ENCODE measurements at regions not wholly inside any gene's neighbourhood (a gene's known extent, or its start where the extent isn't known, plus 50 kb on each side); places are given as distances from the start of the nearest gene placed in this dataset.

- no peak overlapping the region for H3K27ac ChIP-seq
- H3K79me2 ChIP-seq: no peaks in the 10 kb centered on the region
- TF ChIP-seq CTCF (IDR thresholded peaks at IDR 0.05): no peak
- H3K36me3 ChIP-seq (ENCODE audit: control insufficient read depth, insufficient read depth, low read length): no peaks in the 10 kb centered on the region
- no peaks in the 10 kb centered on the region for H3K4me1 ChIP-seq
- no peaks in the 10 kb centered on the region for H3K9me3 ChIP-seq (ENCODE audit: control insufficient read depth, low read length)
- no peak overlapping the region for H3K4me3 ChIP-seq (ENCODE audit: low read depth, low read length)
- H3K27me3 ChIP-seq (ENCODE audit: control insufficient read depth, insufficient read depth, low read length): no peaks in the 10 kb centered on the region
- H3K9ac ChIP-seq: no peak overlapping the region
- no peak overlapping the region for H3K4me2 ChIP-seq (ENCODE audit: low read length)
- no peak overlapping the region for H2AFZ ChIP-seq
These were observed 200.5 kb downstream of the TRIM29 start for GRCh38 chr11:119937412-119937811.

GRCh38 chr11:119936426-119936825 is 201.5 kb downstream of the TRIM29 start:
- H3K79me2 ChIP-seq: no peaks in the 10 kb centered on the region
- no peak for TF ChIP-seq CTCF (IDR thresholded peaks at IDR 0.05)
- H3K4me1 ChIP-seq: no peaks in the 10 kb centered on the region
- no peak overlapping the region for H3K4me3 ChIP-seq (ENCODE audit: low read depth, low read length)
- H3K4me2 ChIP-seq (ENCODE audit: low read length): no peak overlapping the region
- no peaks in the 10 kb centered on the region for H3K27me3 ChIP-seq (ENCODE audit: control insufficient read depth, insufficient read depth, low read length)
- no peaks in the 10 kb centered on the region for H3K9me3 ChIP-seq (ENCODE audit: control insufficient read depth, low read length)
- H3K9ac ChIP-seq: no peak overlapping the region
- no peak overlapping the region for H2AFZ ChIP-seq
- no peak overlapping the region for H3K27ac ChIP-seq
- H3K36me3 ChIP-seq (ENCODE audit: control insufficient read depth, insufficient read depth, low read length): no peaks in the 10 kb centered on the region

- H3K9me3 ChIP-seq (ENCODE audit: control insufficient read depth, low read length): no peaks in the 10 kb centered on the region
- no peak overlapping the region for H3K4me3 ChIP-seq (ENCODE audit: low read depth, low read length)
- no peaks in the 10 kb centered on the region for H3K27me3 ChIP-seq (ENCODE audit: control insufficient read depth, insufficient read depth, low read length)
- no peak overlapping the region for H3K9ac ChIP-seq
- no peaks in the 10 kb centered on the region for H3K79me2 ChIP-seq
- no peak overlapping the region for H2AFZ ChIP-seq
- H3K4me2 ChIP-seq (ENCODE audit: low read length): no peak overlapping the region
- no peaks in the 10 kb centered on the region for H3K4me1 ChIP-seq
- no peaks in the 10 kb centered on the region for H3K36me3 ChIP-seq (ENCODE audit: control insufficient read depth, insufficient read depth, low read length)
- H3K27ac ChIP-seq: no peak overlapping the region
- no peak for TF ChIP-seq CTCF (IDR thresholded peaks at IDR 0.05)
These were observed 202.5 kb downstream of the TRIM29 start for GRCh38 chr11:119935349-119935925.

DNA sequence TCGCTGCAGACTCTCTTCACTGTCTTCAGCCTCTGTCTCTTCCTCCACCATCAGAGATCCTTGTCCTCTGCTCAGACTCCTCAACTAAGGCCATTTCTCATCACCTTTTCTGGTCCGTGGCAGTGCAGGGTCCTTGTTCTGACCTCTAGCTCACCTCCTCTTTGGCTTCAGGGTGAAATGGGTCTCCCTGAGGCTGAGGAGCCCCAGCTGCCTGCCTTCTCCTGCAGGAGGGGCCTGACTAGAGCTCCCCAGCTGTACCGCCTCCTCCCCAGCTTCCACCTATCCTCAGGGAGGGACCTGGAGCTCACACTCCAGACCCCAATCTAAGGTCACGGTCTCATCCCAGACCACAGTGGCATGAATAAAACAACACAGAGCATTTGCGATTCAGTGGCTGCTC is 203.0 kb downstream of the TRIM29 start:
- H3K36me3 ChIP-seq (ENCODE audit: control insufficient read depth, insufficient read depth, low read length): no peaks in the 10 kb centered on the region
- no peak overlapping the region for H3K27ac ChIP-seq
- H3K9me3 ChIP-seq (ENCODE audit: control insufficient read depth, low read length): no peaks in the 10 kb centered on the region
- H3K4me1 ChIP-seq: no peaks in the 10 kb centered on the region
- H2AFZ ChIP-seq: no peak overlapping the region
- TF ChIP-seq CTCF (IDR thresholded peaks at IDR 0.05): no peak
- no peak overlapping the region for H3K4me3 ChIP-seq (ENCODE audit: low read depth, low read length)
- no peak overlapping the region for H3K9ac ChIP-seq
- no peak overlapping the region for H3K4me2 ChIP-seq (ENCODE audit: low read length)
- H3K27me3 ChIP-seq (ENCODE audit: control insufficient read depth, insufficient read depth, low read length): no peaks in the 10 kb centered on the region
- H3K79me2 ChIP-seq: no peaks in the 10 kb centered on the region

DNA sequence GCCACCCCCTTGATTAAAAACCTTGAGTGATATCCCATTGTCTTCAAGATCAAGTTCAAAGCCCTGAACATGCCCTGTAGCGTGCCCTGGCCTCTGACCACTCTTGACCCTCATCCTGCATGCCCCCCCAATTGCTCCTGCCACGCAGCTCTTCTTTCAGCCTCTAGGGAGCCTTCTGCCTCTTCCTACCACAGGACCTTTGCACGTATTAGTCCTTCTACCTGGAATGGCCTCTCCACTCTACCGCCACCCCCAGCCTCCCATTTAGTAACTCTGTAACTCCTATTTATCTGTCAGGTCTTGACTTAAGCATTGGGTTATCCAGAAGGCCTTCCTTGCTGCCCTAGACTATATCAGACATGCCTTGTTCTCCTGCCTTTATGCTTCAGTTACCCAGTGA is 203.6 kb downstream of the TRIM29 start:
- Histone ChIP-seq H3K27me3 (ENCODE audit: control insufficient read depth, insufficient read depth, low read length) (no peaks in the 10 kb centered on the region), H3K9ac (no peak overlapping the region), H3K9me3 (ENCODE audit: control insufficient read depth, low read length) (no peaks in the 10 kb centered on the region), H3K4me3 (ENCODE audit: low read depth, low read length) (no peak overlapping the region), H3K4me1 (no peaks in the 10 kb centered on the region), H3K4me2 (ENCODE audit: low read length) (no peak overlapping the region), H3K79me2 (no peaks in the 10 kb centered on the region), H3K27ac (no peak overlapping the region), H2AFZ (no peak overlapping the region), H3K36me3 (ENCODE audit: control insufficient read depth, insufficient read depth, low read length) (no peaks in the 10 kb centered on the region)
- no peak for TF ChIP-seq CTCF (IDR thresholded peaks at IDR 0.05)

Data from parathyroid adenoma (tissue), 2 donors.